ENCODE measurements at regions not wholly inside any gene's neighbourhood (a gene's known extent, or its start where the extent isn't known, plus 50 kb on each side); places are given as distances from the start of the nearest gene placed in this dataset.

GRCh38 chr5:20266066-20266465, 278.1 kb upstream of the CDH18 start:
- no peak for DNase-seq

- DNase-seq: no peak
Observed at GRCh38 chr5:20262896-20263295, 274.9 kb upstream of the CDH18 start.

GRCh38 chr5:20254748-20255147, 266.7 kb upstream of the CDH18 start:
- DNase-seq: no peak

- no peak for DNase-seq
Observed at GRCh38 chr5:20248118-20248517, 260.1 kb upstream of the CDH18 start.

GRCh38 chr5:20245432-20245974, 257.5 kb upstream of the CDH18 start:
- no peak for DNase-seq

- no peak for DNase-seq
Observed at GRCh38 chr5:20241351-20241750, 253.4 kb upstream of the CDH18 start.

GRCh38 chr5:20231040-20231439, 243.0 kb upstream of the CDH18 start:
- no peak for DNase-seq

GRCh38 chr5:20230010-20230409, 242.0 kb upstream of the CDH18 start:
- no peak for DNase-seq

- DNase-seq: no peak
Observed at GRCh38 chr5:20229303-20230005, 241.5 kb upstream of the CDH18 start.

- no peak for DNase-seq
Observed at GRCh38 chr5:20224966-20225365, 237.0 kb upstream of the CDH18 start.

GRCh38 chr5:20224046-20224445, 236.0 kb upstream of the CDH18 start:
- DNase-seq: no peak

- DNase-seq: no peak
Observed at GRCh38 chr5:20223451-20223850, 235.5 kb upstream of the CDH18 start.

- DNase-seq: no peak
Observed at GRCh38 chr5:20215257-20215656, 227.3 kb upstream of the CDH18 start.

GRCh38 chr5:20213803-20214202, 225.8 kb upstream of the CDH18 start:
- DNase-seq: no peak

GRCh38 chr5:20212701-20213100, 224.7 kb upstream of the CDH18 start:
- no peak for DNase-seq

- no peak for DNase-seq
Observed at GRCh38 chr5:20166456-20166855, 178.5 kb upstream of the CDH18 start.

GRCh38 chr5:20158006-20158405, 170.0 kb upstream of the CDH18 start:
- DNase-seq: no peak

- no peak for DNase-seq
Observed at GRCh38 chr5:20157089-20157488, 169.1 kb upstream of the CDH18 start.

- DNase-seq: no peak
Observed at GRCh38 chr5:20145240-20145639, 157.2 kb upstream of the CDH18 start.

- DNase-seq: no peak
Observed at GRCh38 chr5:20129501-20129900, 141.5 kb upstream of the CDH18 start.

- no peak for DNase-seq
Observed at GRCh38 chr5:20128343-20128742, 140.3 kb upstream of the CDH18 start.

- no peak for DNase-seq
Observed at GRCh38 chr5:20114526-20114925, 126.5 kb upstream of the CDH18 start.

GRCh38 chr5:20113931-20114330, 125.9 kb upstream of the CDH18 start:
- no peak for DNase-seq

GRCh38 chr5:20113031-20113715, 125.2 kb upstream of the CDH18 start:
- no peak for DNase-seq
